ENCODE measurements at regions not wholly inside any gene's neighbourhood (a gene's known extent, or its start where the extent isn't known, plus 50 kb on each side); places are given as distances from the start of the nearest gene placed in this dataset.

- FAIRE-seq = no peak
- DNase-seq (ENCODE audit: insufficient read length, low spot score) = no peak
- no peak for TF ChIP-seq PAX5 (IDR thresholded peaks at IDR 0.05; ENCODE audit: insufficient read depth, low read length, severe bottlenecking)
- no peak for TF ChIP-seq POU2F2 (IDR thresholded peaks at IDR 0.05; ENCODE audit: low read depth, low read length)
- TF ChIP-seq POLR2AphosphoS5 (IDR thresholded peaks at IDR 0.05; ENCODE audit: low read depth, low read length) = no peak
- TF ChIP-seq TAF1 (IDR thresholded peaks at IDR 0.05; ENCODE audit: low read depth, low read length) = no peak
- no peak for TF ChIP-seq POLR2A (IDR thresholded peaks at IDR 0.05; ENCODE audit: low read depth, low read length)
- no peak for TF ChIP-seq SPI1 (IDR thresholded peaks at IDR 0.05; ENCODE audit: low read depth, low read length)
Observed at GRCh38 chr20:23136893-23137745, 51.0 kb upstream of the CD93 start.

- TF ChIP-seq POU2F2 (IDR thresholded peaks at IDR 0.05; ENCODE audit: low read depth, low read length) (no peak), POLR2AphosphoS5 (IDR thresholded peaks at IDR 0.05; ENCODE audit: low read depth, low read length) (no peak), TAF1 (IDR thresholded peaks at IDR 0.05; ENCODE audit: low read depth, low read length) (no peak), PAX5 (IDR thresholded peaks at IDR 0.05; ENCODE audit: insufficient read depth, low read length, severe bottlenecking) (no peak), SPI1 (IDR thresholded peaks at IDR 0.05; ENCODE audit: low read depth, low read length) (no peak), POLR2A (IDR thresholded peaks at IDR 0.05; ENCODE audit: low read depth, low read length) (no peak)
- DNase-seq (ENCODE audit: insufficient read length, low spot score) = no peak
- no peak for FAIRE-seq
Observed at GRCh38 chr20:23135449-23136420, 49.6 kb upstream of the CD93 start.

Data from GM12891 (cell line).